HG02938 (cell line): ENCODE measurements at regions not wholly inside any gene's neighbourhood (a gene's known extent, or its start where the extent isn't known, plus 50 kb on each side); places are given as distances from the start of the nearest gene placed in this dataset.
"Not testable (repeated sequence)": the region's sequence is repeated elsewhere in the genome, so short reads cannot be mapped to it uniquely, and the experiment has no call there.

Experiments
- ATAC-seq: cut with Tn5 transposase; IDR thresholded peaks from one replicate; pipeline ENCODE4 v1.9.1; 2021; ENCODE audit warnings: mild to moderate bottlenecking, moderate library complexity; ENCODE audit not compliant: unreplicated experiment

DNA sequence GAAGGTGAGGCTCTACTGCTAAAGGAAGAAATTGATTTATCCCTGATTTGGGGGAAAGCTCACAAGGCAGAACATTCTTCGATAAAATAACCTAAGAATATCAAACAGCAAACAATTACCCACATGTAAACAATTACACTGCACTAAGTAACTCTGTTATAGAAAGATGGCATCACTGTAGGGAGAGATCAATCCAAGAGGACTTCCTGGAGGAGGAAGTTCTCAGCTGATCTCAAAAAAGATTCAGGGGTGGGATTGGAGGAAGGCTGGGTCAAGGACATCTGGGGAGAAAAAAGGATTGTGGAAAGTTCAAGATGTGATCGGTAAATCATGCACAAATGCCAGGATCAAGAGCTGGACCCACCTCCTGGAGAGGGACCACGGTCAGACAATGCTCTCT lies 361.0 kb upstream of the SULF2 start:
- no peak for ATAC-seq

- no peak for ATAC-seq
Measured at GRCh38 chr20:48143435-48144081, 358.3 kb upstream of the SULF2 start.

- ATAC-seq, result no peak
Measured at GRCh38 chr20:48142516-48142773, 357.2 kb upstream of the SULF2 start.

DNA sequence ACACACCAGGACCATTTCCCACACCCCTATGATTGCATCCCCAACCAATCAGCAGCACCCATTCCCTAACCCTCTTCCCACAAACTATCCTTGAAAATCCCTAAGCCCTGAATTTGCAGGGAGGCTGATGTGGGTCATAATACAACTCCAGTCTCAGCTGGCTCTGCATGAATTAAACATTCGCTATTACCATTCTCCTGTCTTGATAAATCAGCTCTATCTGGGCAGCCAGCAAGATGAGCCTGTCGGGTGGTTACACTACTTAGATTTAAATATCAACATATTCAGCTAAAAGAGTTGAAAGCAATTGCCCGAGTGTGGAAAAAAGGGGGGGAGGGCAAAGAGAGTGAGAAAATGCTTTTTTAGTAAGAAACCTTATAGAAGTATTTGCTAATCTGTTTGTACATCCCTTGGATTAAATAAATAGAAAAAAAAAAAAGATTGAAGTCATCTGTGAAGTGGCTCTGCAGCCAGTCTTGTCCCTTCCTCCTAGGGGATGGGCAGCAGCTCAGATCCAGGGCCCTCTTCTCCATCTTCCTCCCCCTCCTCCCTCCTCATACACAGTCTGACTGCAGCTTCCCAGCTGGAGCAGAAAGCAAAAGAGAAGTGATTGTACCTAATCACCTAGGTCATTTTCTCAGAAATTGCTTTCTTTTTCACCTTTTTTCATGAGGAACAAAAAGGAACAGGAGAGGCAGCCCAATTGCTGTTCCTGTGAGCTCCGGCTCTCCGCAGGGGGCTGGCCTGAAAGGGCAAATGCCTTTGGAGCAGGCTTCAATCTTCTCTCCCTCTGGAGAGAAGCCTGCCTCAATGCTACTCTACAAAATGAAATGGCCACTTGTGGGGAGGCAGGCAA lies 356.6 kb upstream of the SULF2 start:
- ATAC-seq, result no peak

DNA sequence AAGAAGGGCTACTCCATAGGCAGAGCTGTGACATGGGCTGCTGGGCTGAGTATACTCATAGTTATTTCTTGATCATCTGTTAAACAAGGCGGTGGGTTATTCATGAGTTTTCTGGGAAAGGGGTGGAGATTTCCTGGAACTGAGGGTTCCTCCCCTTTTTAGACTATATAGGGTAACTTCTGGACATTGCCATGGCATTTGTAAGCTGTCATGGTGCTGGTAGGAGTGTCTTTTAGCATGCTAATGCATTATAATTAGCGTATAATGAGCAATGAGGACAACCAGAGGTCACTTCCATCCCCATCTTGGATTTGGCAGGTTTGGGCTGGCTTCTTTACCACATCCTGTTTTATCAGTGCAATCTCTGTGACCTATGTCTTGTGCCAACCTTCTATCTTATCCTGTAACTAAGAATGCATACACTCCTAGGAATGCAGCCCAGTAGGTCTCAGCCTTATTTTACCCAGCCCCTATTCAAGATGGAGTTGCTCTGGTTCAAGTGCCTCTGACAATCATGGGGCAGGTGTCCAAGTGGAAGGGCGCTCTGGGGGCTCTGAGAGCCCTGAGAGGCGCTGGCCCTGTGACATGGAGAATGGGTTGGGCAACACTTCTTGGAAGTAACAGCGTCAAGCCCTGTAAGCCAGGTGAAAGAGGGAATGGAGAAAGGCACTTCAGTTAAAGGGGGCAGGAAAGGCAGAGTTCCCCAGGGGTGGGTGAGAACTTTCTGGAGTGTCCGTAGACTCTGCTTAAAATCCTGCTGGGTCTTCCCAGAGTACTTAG lies 354.2 kb upstream of the SULF2 start:
- no peak for ATAC-seq

GRCh38 chr20:48132834-48133233 lies 347.6 kb upstream of the SULF2 start:
- ATAC-seq, result no peak

- ATAC-seq, result no peak
Measured at GRCh38 chr20:48131581-48131980, 346.3 kb upstream of the SULF2 start.

DNA sequence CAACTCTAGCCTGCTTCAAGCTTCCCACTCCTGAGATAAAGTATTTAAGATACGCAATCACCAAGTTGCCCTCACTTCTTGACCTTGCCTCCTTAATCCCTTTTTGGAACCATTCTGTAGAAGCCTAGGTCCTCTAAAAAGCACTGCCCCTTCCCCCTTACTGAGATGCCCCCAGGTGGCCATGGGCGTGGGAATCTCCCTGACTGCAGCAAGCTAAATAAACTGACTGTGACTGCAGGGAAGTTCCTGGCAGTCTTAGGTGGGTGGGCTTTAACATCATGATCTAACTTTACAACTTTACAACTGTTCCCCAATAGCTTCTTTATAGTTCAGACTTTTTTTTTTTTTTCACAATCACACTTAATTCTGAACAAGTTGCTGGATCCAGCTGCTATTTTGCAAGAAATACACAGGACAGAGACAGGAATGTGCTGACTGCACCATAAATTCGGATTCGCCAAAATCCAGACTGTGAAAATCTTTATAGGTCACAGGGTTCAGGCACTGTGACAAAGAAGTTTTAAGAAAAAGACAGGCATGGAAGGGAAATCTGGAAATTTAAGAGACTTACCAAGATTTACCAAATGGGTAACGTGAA lies 344.2 kb upstream of the SULF2 start:
- ATAC-seq, result no peak

GRCh38 chr20:48128436-48128835 lies 343.2 kb upstream of the SULF2 start:
- no peak for ATAC-seq

DNA sequence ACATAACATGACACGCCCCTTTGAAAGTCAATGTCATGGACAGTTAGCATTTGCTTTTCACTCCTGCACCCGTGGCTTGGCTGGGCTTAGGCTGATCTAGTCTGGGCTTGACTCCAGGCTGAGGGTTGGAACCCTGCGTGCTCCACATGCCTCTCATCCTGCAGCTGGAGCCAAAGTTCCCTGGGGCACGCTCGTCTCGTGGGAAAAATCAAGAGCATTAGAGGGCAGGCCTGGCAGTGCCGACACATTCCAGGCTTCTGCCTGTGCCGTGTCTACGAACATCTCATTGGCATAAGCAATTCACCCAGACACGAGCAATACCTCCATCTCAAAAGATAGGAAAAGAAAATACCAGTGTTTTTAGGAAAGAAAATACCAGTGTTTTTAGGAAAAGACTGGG lies 342.7 kb upstream of the SULF2 start:
- not testable (repeated sequence) for ATAC-seq

DNA sequence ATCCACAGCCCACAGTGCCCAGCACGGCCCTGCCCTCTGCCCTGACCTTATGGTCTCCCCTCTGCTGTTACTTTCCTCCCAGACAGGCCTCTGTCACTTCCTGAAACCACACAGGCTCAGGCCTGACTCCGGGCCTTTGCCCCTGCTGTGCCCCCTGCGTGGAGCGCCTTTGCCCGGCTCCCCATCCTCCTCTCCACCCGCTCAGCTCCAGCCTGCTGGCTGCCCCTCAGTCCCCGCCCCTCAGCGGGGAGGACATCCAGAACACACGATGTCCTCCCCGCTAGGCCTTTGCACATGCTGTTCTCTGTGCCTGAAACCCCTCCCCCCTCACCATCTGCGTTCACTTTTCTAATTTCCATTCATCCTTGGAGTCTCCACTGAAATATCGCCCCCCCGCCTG lies 341.9 kb upstream of the SULF2 start:
- ATAC-seq, result not testable (repeated sequence)

DNA sequence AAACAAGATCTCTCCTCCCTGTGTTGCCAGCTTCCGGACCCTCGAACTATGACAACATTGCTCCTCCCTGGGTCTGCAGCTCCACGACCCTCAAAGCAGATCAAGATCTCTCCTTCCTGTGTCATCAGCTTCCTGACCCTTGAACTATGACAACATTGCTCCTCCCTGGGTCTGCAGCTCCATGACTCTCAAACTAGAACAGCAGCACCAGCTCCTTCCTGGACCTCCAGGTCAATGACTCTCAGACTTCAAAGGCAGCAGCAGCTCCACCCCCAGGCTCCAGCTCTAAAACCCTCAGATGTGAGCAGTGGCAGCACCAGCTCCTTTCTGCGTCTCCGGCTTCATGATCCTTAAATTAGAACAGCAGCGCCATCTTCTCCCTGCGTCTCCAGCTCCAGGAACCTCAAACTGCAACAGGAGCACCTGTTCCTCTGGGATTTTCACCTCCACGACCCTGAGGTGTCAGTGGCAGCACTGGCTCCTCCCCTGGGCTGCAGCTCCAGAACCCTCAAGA lies 341.0 kb upstream of the SULF2 start:
- no peak for ATAC-seq

GRCh38 chr20:48124960-48125359 lies 339.7 kb upstream of the SULF2 start:
- no peak for ATAC-seq

GRCh38 chr20:48124181-48124782 lies 339.0 kb upstream of the SULF2 start:
- ATAC-seq, result no peak

DNA sequence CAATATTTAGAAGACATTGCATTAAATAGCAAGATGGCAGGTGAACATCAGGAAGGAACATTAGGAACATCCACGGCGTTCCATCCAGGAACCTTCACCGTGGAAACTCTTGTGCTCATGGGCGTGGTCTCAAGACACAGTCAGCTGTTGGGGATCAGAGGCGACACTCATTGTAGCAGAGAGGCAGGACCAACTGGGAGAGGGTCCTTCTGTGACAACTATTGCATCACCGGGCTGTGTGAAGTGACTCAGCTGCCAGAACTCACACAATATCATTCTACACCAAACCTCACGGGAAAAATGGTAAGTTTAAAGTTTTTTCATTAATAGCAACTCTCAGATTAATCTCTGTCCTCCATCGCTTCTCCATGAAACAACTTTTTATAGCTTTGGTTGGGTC lies 334.8 kb upstream of the SULF2 start:
- no peak for ATAC-seq

- ATAC-seq, result not testable (repeated sequence)
Measured at GRCh38 chr20:48119389-48119788, 334.1 kb upstream of the SULF2 start.

DNA sequence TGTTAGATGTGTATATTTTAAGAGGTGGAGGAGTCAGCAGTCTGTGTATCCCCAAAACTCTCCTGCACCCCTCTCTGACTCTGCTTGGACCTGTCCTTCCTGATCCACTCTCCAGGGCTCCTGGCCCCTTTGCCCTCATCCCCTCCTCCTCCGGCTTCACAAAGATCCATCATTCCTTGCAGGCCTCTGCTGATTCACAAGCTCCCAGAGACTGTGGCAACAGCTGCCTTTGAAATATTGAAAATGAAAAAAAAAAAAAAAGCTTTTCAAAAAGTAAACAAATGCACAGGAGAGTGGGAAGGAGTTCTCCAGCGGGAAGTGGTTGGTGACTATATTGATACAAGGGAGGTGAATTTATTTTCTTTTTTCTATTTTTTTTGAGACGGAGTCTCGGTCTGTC lies 330.2 kb upstream of the SULF2 start:
- no peak for ATAC-seq

DNA sequence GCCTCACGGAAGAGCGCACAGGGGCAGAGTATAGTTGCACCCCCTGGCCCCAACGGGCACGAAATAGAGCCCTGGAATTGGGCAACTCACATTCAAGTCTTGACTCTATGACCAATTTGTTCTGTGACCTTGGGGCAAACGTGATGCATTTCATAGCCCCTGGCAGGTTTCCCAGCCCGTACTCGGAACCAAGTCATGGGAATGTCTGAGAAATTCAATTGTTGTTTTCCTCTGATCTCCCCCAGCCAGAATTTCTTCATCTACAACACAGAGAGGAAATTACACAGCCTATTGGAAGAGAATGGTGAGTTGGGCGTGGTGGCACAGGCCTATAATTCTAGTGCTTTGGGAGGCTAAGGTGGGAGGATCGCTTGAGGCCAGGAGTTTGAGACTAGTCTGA lies 322.3 kb upstream of the SULF2 start:
- ATAC-seq, result no peak

DNA sequence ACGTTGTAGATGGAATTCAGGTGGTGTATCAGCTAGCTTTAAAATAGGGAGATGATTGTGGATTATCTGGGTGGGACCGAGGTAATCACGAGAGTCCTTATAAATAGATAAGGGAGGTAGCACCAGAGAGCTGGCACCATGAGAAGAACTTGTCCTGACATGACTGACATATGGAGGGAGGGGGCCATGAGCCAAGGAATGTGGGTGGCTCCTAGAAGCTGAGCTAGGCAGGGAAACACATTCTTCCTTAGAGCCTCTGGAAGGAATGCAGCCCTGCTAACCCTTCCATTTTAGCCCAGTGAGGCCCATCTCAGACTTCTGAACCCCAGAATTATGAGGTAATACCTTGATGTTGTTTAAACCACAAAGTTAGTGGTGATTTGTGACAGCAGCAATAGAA lies 321.1 kb upstream of the SULF2 start:
- no peak for ATAC-seq

DNA sequence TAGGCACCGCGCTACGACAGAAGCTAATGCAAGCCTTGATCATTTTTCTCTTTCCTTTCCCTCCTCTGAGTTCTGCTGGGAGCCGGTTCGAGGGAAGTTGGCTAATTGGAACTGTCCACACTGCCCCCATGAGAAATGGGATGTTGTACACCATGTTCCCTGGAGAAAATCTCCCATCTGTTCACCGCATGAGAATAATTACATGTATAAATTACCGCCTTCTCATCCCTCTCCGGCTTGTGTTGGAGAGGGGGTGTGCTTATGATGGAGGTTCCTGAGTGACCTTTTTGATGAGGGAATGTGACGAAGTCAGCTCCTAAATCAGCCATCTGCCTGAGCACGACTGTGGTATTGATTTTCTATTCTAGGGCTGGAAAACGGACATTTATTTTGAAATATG lies 320.2 kb upstream of the SULF2 start:
- ATAC-seq, result no peak
